ENCODE measurements at regions not wholly inside any gene's neighbourhood (a gene's known extent, or its start where the extent isn't known, plus 50 kb on each side); places are given as distances from the start of the nearest gene placed in this dataset.
"Not testable (repeated sequence)": the region's sequence is repeated elsewhere in the genome, so short reads cannot be mapped to it uniquely, and the experiment has no call there.

GRCh38 chr2:65917986-65918385 lies 485.6 kb upstream of the SPRED2 start:
- in situ Hi-C loops (cut with HindIII; ENCODE audit: low pct_unique_long_range_greater_than_20kb, low sequenced_read_pairs): no loop called here
- no peak for DNase-seq (ENCODE audit: low read depth)

GRCh38 chr2:65916785-65917295 lies 484.4 kb upstream of the SPRED2 start:
- no peak for DNase-seq (ENCODE audit: low read depth)
- in situ Hi-C loops (cut with HindIII; ENCODE audit: low pct_unique_long_range_greater_than_20kb, low sequenced_read_pairs): no loop called here

GRCh38 chr2:65916177-65916576 lies 483.8 kb upstream of the SPRED2 start:
- in situ Hi-C loops (cut with HindIII; ENCODE audit: low pct_unique_long_range_greater_than_20kb, low sequenced_read_pairs): no loop called here

GRCh38 chr2:65915273-65915672 lies 482.9 kb upstream of the SPRED2 start:
- no peak for DNase-seq (ENCODE audit: low read depth)
- in situ Hi-C loops (cut with HindIII; ENCODE audit: low pct_unique_long_range_greater_than_20kb, low sequenced_read_pairs): no loop called here

More at GRCh38 chr2:65916177-65916576, 483.8 kb upstream of the SPRED2 start:
- DNase-seq (ENCODE audit: low read depth): no peak

- no peak for DNase-seq (ENCODE audit: low read depth)
- in situ Hi-C loops (cut with HindIII; ENCODE audit: low pct_unique_long_range_greater_than_20kb, low sequenced_read_pairs): no loop called here
Measured at GRCh38 chr2:65914244-65914786, 481.9 kb upstream of the SPRED2 start.

GRCh38 chr2:65913813-65914212 lies 481.4 kb upstream of the SPRED2 start:
- in situ Hi-C loops (cut with HindIII; ENCODE audit: low pct_unique_long_range_greater_than_20kb, low sequenced_read_pairs): no loop called here
- no peak for DNase-seq (ENCODE audit: low read depth)

- in situ Hi-C loops (cut with HindIII; ENCODE audit: low pct_unique_long_range_greater_than_20kb, low sequenced_read_pairs): no loop called here
- no peak for DNase-seq (ENCODE audit: low read depth)
Measured at GRCh38 chr2:65901756-65902155, 469.4 kb upstream of the SPRED2 start.

- in situ Hi-C loops (cut with HindIII; ENCODE audit: low pct_unique_long_range_greater_than_20kb, low sequenced_read_pairs): no loop called here
- no peak for DNase-seq (ENCODE audit: low read depth)
Measured at GRCh38 chr2:65896446-65896845, 464.0 kb upstream of the SPRED2 start.

GRCh38 chr2:65890131-65890530 lies 457.7 kb upstream of the SPRED2 start:
- DNase-seq (ENCODE audit: low read depth); in situ Hi-C loops (cut with HindIII; ENCODE audit: low pct_unique_long_range_greater_than_20kb, low sequenced_read_pairs): not testable (repeated sequence)

GRCh38 chr2:65885266-65885665 lies 452.9 kb upstream of the SPRED2 start:
- in situ Hi-C loops (cut with HindIII; ENCODE audit: low pct_unique_long_range_greater_than_20kb, low sequenced_read_pairs): no loop called here

GRCh38 chr2:65881592-65881991 lies 449.2 kb upstream of the SPRED2 start:
- DNase-seq (ENCODE audit: low read depth): no peak
- in situ Hi-C loops (cut with HindIII; ENCODE audit: low pct_unique_long_range_greater_than_20kb, low sequenced_read_pairs): no loop called here

More at GRCh38 chr2:65885266-65885665, 452.9 kb upstream of the SPRED2 start:
- DNase-seq (ENCODE audit: low read depth): no peak

GRCh38 chr2:65880436-65880835 lies 448.0 kb upstream of the SPRED2 start:
- in situ Hi-C loops (cut with HindIII; ENCODE audit: low pct_unique_long_range_greater_than_20kb, low sequenced_read_pairs): no loop called here
- no peak for DNase-seq (ENCODE audit: low read depth)

- no peak for DNase-seq (ENCODE audit: low read depth)
- in situ Hi-C loops (cut with HindIII; ENCODE audit: low pct_unique_long_range_greater_than_20kb, low sequenced_read_pairs): no loop called here
Measured at GRCh38 chr2:65878011-65878340, 445.6 kb upstream of the SPRED2 start.

GRCh38 chr2:65877331-65878010 lies 445.1 kb upstream of the SPRED2 start:
- no peak for DNase-seq (ENCODE audit: low read depth)
- in situ Hi-C loops (cut with HindIII; ENCODE audit: low pct_unique_long_range_greater_than_20kb, low sequenced_read_pairs): no loop called here

- DNase-seq (ENCODE audit: low read depth): no peak
- in situ Hi-C loops (cut with HindIII; ENCODE audit: low pct_unique_long_range_greater_than_20kb, low sequenced_read_pairs): no loop called here
Measured at GRCh38 chr2:65876114-65876513, 443.7 kb upstream of the SPRED2 start.

GRCh38 chr2:65870826-65871225 lies 438.4 kb upstream of the SPRED2 start:
- no peak for DNase-seq (ENCODE audit: low read depth)
- in situ Hi-C loops (cut with HindIII; ENCODE audit: low pct_unique_long_range_greater_than_20kb, low sequenced_read_pairs): no loop called here

GRCh38 chr2:65869296-65869695 lies 436.9 kb upstream of the SPRED2 start:
- in situ Hi-C loops (cut with HindIII; ENCODE audit: low pct_unique_long_range_greater_than_20kb, low sequenced_read_pairs): no loop called here

GRCh38 chr2:65868177-65868576 lies 435.8 kb upstream of the SPRED2 start:
- DNase-seq (ENCODE audit: low read depth): no peak
- in situ Hi-C loops (cut with HindIII; ENCODE audit: low pct_unique_long_range_greater_than_20kb, low sequenced_read_pairs): no loop called here

More at GRCh38 chr2:65869296-65869695, 436.9 kb upstream of the SPRED2 start:
- DNase-seq (ENCODE audit: low read depth): no peak

GRCh38 chr2:65867446-65867845 lies 435.0 kb upstream of the SPRED2 start:
- in situ Hi-C loops (cut with HindIII; ENCODE audit: low pct_unique_long_range_greater_than_20kb, low sequenced_read_pairs): no loop called here
- no peak for DNase-seq (ENCODE audit: low read depth)

- DNase-seq (ENCODE audit: low read depth): no peak
- in situ Hi-C loops (cut with HindIII; ENCODE audit: low pct_unique_long_range_greater_than_20kb, low sequenced_read_pairs): no loop called here
Measured at GRCh38 chr2:65866148-65866547, 433.7 kb upstream of the SPRED2 start.

Data from Caki2 (cell line).